ENCODE measurements at regions not wholly inside any gene's neighbourhood (a gene's known extent, or its start where the extent isn't known, plus 50 kb on each side); places are given as distances from the start of the nearest gene placed in this dataset.
"Not testable (repeated sequence)": the region's sequence is repeated elsewhere in the genome, so short reads cannot be mapped to it uniquely, and the experiment has no call there.

- Histone ChIP-seq H3K4me1 (no peaks in the 10 kb centered on the region), H3K9me3 (no peaks in the 10 kb centered on the region), H3K36me3 (replicated peaks) (no peaks in the 10 kb centered on the region), H3K27me3 (ENCODE audit: low read depth) (no peaks in the 10 kb centered on the region), H3K4me3 (no peak overlapping the region)
- in situ Hi-C loops (cut with MboI; ENCODE audit: low sequenced_read_pairs) = no loop called here
- no peak for DNase-seq (ENCODE audit: low spot score in 2 of 2)
Observed at GRCh38 chr14:101259748-101260147, 301.5 kb upstream of the DIO3 start.

- H3K4me3 ChIP-seq; H3K9me3 ChIP-seq; H3K4me1 ChIP-seq; H3K27me3 ChIP-seq (ENCODE audit: low read depth); DNase-seq (ENCODE audit: low spot score in 2 of 2); H3K36me3 ChIP-seq (replicated peaks); in situ Hi-C loops (cut with MboI; ENCODE audit: low sequenced_read_pairs): not testable (repeated sequence)
Observed at GRCh38 chr14:101266441-101266840, 294.9 kb upstream of the DIO3 start.

- no peak for DNase-seq (ENCODE audit: low spot score in 2 of 2)
- H3K4me3 ChIP-seq = no peak overlapping the region
- in situ Hi-C loops (cut with MboI; ENCODE audit: low sequenced_read_pairs) = no loop called here
- H3K4me1 ChIP-seq = no peaks in the 10 kb centered on the region
- H3K27me3 ChIP-seq (ENCODE audit: low read depth) = no peaks in the 10 kb centered on the region
- no peaks in the 10 kb centered on the region for H3K9me3 ChIP-seq
- no peaks in the 10 kb centered on the region for H3K36me3 ChIP-seq (replicated peaks)
Observed at GRCh38 chr14:101273091-101273490, 288.2 kb upstream of the DIO3 start.

GRCh38 chr14:101276309-101277091, 284.8 kb upstream of the DIO3 start:
- H3K9me3 ChIP-seq = no peaks in the 10 kb centered on the region
- no peak overlapping the region for H3K4me3 ChIP-seq
- DNase-seq (ENCODE audit: low spot score in 2 of 2) = no peak
- no peaks in the 10 kb centered on the region for H3K27me3 ChIP-seq (ENCODE audit: low read depth)
- in situ Hi-C loops (cut with MboI; ENCODE audit: low sequenced_read_pairs) = no loop called here
- no peaks in the 10 kb centered on the region for H3K4me1 ChIP-seq
- H3K36me3 ChIP-seq (replicated peaks) = no peaks in the 10 kb centered on the region

- H3K27me3 ChIP-seq (ENCODE audit: low read depth) = no peaks in the 10 kb centered on the region
- no peaks in the 10 kb centered on the region for H3K36me3 ChIP-seq (replicated peaks)
- in situ Hi-C loops (cut with MboI; ENCODE audit: low sequenced_read_pairs) = no loop called here
- H3K9me3 ChIP-seq = no peaks in the 10 kb centered on the region; the same call in 1 of the 2 replicates
- DNase-seq (ENCODE audit: low spot score in 2 of 2) = no peak
- no peak overlapping the region for H3K4me3 ChIP-seq
- no peaks in the 10 kb centered on the region for H3K4me1 ChIP-seq
Observed at GRCh38 chr14:101282418-101282817, 278.9 kb upstream of the DIO3 start.

GRCh38 chr14:101284711-101285110, 276.6 kb upstream of the DIO3 start:
- H3K4me3 ChIP-seq = no peak overlapping the region
- H3K27me3 ChIP-seq (ENCODE audit: low read depth) = no peaks in the 10 kb centered on the region
- in situ Hi-C loops (cut with MboI; ENCODE audit: low sequenced_read_pairs) = no loop called here
- H3K36me3 ChIP-seq (replicated peaks) = no peaks in the 10 kb centered on the region
- no peaks in the 10 kb centered on the region for H3K4me1 ChIP-seq
- DNase-seq (ENCODE audit: low spot score in 2 of 2) = no peak
- no peaks in the 10 kb centered on the region; the same call in 1 of the 2 replicates for H3K9me3 ChIP-seq

GRCh38 chr14:101286271-101287018, 274.9 kb upstream of the DIO3 start:
- no peaks in the 10 kb centered on the region for H3K27me3 ChIP-seq (ENCODE audit: low read depth)
- H3K4me1 ChIP-seq = no peaks in the 10 kb centered on the region
- no peak for DNase-seq (ENCODE audit: low spot score in 2 of 2)
- H3K36me3 ChIP-seq (replicated peaks) = no peaks in the 10 kb centered on the region
- no peak overlapping the region for H3K4me3 ChIP-seq
- H3K9me3 ChIP-seq = no peaks in the 10 kb centered on the region; the same call in 1 of the 2 replicates
- in situ Hi-C loops (cut with MboI; ENCODE audit: low sequenced_read_pairs) = no loop called here

- H3K9me3 ChIP-seq = no peaks in the 10 kb centered on the region; the same call in 1 of the 2 replicates
- no peaks in the 10 kb centered on the region for H3K36me3 ChIP-seq (replicated peaks)
- H3K4me1 ChIP-seq = peaks cover 6% of the 10 kb centered on the region
- H3K4me3 ChIP-seq = no peak overlapping the region
- in situ Hi-C loops (cut with MboI; ENCODE audit: low sequenced_read_pairs) = no loop called here
- no peaks in the 10 kb centered on the region for H3K27me3 ChIP-seq (ENCODE audit: low read depth)
- no peak for DNase-seq (ENCODE audit: low spot score in 2 of 2)
Observed at GRCh38 chr14:101288436-101289229, 272.7 kb upstream of the DIO3 start.

- Histone ChIP-seq H3K36me3 (replicated peaks) (no peaks in the 10 kb centered on the region), H3K4me3 (no peak overlapping the region), H3K4me1 (peaks cover 9% of the 10 kb centered on the region), H3K27me3 (ENCODE audit: low read depth) (no peaks in the 10 kb centered on the region), H3K9me3 (no peaks in the 10 kb centered on the region; the same call in 1 of the 2 replicates)
- in situ Hi-C loops (cut with MboI; ENCODE audit: low sequenced_read_pairs) = no loop called here
- no peak for DNase-seq (ENCODE audit: low spot score in 2 of 2)
Observed at GRCh38 chr14:101289230-101289690, 272.0 kb upstream of the DIO3 start.

- in situ Hi-C loops (cut with MboI; ENCODE audit: low sequenced_read_pairs) = no loop called here
- Histone ChIP-seq H3K4me1 (peaks cover 9% of the 10 kb centered on the region), H3K36me3 (replicated peaks) (no peaks in the 10 kb centered on the region), H3K9me3 (peaks cover 1% of the 10 kb centered on the region; the same call in 1 of the 2 replicates), H3K27me3 (ENCODE audit: low read depth) (no peaks in the 10 kb centered on the region), H3K4me3 (no peak overlapping the region)
- DNase-seq (ENCODE audit: low spot score in 2 of 2) = no peak
Observed at GRCh38 chr14:101289911-101290310, 271.4 kb upstream of the DIO3 start.

- Histone ChIP-seq H3K27me3 (ENCODE audit: low read depth) (no peaks in the 10 kb centered on the region), H3K9me3 (peaks cover 5% of the 10 kb centered on the region; the same call in 1 of the 2 replicates), H3K36me3 (replicated peaks) (no peaks in the 10 kb centered on the region), H3K4me3 (no peak overlapping the region), H3K4me1 (peaks cover 9% of the 10 kb centered on the region)
- in situ Hi-C loops (cut with MboI; ENCODE audit: low sequenced_read_pairs) = no loop called here
- DNase-seq (ENCODE audit: low spot score in 2 of 2) = no peak
Observed at GRCh38 chr14:101290611-101291010, 270.7 kb upstream of the DIO3 start.

GRCh38 chr14:101291390-101291789, 269.9 kb upstream of the DIO3 start:
- DNase-seq (ENCODE audit: low spot score in 2 of 2) = no peak
- in situ Hi-C loops (cut with MboI; ENCODE audit: low sequenced_read_pairs) = no loop called here
- H3K36me3 ChIP-seq (replicated peaks) = no peaks in the 10 kb centered on the region

GRCh38 chr14:101292448-101292847, 268.8 kb upstream of the DIO3 start:
- H3K9me3 ChIP-seq = peaks cover 5% of the 10 kb centered on the region; the same call in 1 of the 2 replicates
- DNase-seq (ENCODE audit: low spot score in 2 of 2) = no peak
- in situ Hi-C loops (cut with MboI; ENCODE audit: low sequenced_read_pairs) = no loop called here
- no peaks in the 10 kb centered on the region for H3K36me3 ChIP-seq (replicated peaks)
- no peak overlapping the region for H3K4me3 ChIP-seq
- peaks cover 9% of the 10 kb centered on the region for H3K4me1 ChIP-seq
- H3K27me3 ChIP-seq (ENCODE audit: low read depth) = no peaks in the 10 kb centered on the region

More at GRCh38 chr14:101291390-101291789, 269.9 kb upstream of the DIO3 start:
- Histone ChIP-seq H3K9me3 (peaks cover 5% of the 10 kb centered on the region; the same call in 1 of the 2 replicates), H3K27me3 (ENCODE audit: low read depth) (no peaks in the 10 kb centered on the region), H3K4me1 (peaks cover 9% of the 10 kb centered on the region), H3K4me3 (no peak overlapping the region)
